ENCODE measurements at regions not wholly inside any gene's neighbourhood (a gene's known extent, or its start where the extent isn't known, plus 50 kb on each side); places are given as distances from the start of the nearest gene placed in this dataset.
"Not testable (repeated sequence)": the region's sequence is repeated elsewhere in the genome, so short reads cannot be mapped to it uniquely, and the experiment has no call there.

DNA sequence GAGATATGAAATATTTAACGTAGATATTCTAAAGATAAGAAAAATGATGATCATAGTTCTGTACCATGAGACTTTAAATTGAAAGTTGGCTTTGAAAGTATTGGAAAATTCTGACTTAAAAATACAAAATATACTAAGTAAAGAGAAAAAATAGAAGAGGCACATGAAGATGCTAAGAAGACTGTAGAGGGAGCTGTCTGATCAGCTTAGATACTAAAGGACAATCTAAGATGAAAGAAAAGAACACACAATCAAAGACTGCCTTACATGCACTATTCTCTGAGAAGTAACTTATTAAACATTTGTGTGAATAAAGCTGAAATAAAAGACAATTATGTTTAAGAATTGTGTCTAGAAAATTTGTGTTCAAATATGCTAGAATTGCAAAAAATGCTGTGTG, 55.1 kb downstream of the RBMXL2 start:
- TF ChIP-seq, protein P1, sequence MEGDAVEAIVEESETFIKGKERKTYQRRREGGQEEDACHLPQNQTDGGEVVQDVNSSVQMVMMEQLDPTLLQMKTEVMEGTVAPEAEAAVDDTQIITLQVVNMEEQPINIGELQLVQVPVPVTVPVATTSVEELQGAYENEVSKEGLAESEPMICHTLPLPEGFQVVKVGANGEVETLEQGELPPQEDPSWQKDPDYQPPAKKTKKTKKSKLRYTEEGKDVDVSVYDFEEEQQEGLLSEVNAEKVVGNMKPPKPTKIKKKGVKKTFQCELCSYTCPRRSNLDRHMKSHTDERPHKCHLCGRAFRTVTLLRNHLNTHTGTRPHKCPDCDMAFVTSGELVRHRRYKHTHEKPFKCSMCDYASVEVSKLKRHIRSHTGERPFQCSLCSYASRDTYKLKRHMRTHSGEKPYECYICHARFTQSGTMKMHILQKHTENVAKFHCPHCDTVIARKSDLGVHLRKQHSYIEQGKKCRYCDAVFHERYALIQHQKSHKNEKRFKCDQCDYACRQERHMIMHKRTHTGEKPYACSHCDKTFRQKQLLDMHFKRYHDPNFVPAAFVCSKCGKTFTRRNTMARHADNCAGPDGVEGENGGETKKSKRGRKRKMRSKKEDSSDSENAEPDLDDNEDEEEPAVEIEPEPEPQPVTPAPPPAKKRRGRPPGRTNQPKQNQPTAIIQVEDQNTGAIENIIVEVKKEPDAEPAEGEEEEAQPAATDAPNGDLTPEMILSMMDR (conservative IDR thresholded peaks at IDR 0.05): peak; percentile 75
- DNase-seq (ENCODE audit: extremely low spot score, unreplicated experiment): no peak
- Mint-ChIP-seq H3K36me3 (no peaks in the 10 kb centered on the region), H3K4me3 (no peak overlapping the region), H3K9me3 (no peaks in the 10 kb centered on the region), H3K4me1 (ENCODE audit: unreplicated experiment) (no peaks in the 10 kb centered on the region), H3K27ac (no peak overlapping the region), H3K27me3 (peaks cover 6% of the 10 kb centered on the region)

DNA sequence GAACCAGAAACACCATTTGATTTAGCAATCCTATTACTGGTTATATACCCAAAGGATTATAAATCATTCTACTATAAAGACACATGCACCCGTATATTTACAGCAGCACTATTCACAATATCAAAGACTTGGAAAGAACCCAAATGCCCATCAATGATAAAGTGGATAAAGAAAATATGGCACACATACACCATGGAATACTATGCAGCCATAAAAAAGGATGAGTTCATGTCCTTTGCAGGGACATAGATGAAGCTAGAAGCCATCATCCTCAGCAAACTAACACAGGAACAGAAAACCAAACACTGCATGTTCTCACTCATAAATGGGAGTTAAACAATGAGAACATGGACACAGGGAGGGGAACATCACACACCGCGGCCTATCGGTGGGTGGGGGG, 61.3 kb downstream of the RBMXL2 start:
- H3K27me3 Mint-ChIP-seq; H3K9me3 Mint-ChIP-seq; H3K4me1 Mint-ChIP-seq (ENCODE audit: unreplicated experiment): not testable (repeated sequence)

DNA sequence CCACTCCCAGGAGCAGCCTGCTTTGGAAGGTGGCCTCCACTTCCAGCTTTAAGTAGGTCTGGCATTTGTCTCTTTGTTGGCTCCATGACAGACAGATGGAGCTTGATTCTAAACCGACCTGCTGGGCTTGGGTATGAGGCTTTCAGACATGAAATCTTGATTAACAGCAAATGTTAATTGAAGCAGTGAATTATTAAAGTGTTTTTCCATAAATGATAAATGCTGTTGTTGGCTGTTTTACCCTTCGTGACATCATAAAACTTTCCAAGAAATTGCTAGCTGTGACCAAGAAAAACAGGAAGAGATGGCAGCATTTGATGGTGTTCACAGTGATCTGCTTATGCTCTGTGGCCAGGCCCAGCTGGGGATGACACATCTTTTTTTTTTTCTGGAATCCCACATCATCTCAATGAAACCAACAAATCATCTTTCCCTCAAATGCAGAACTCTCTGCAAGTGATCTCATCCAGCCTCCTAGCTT, 66.1 kb downstream of the RBMXL2 start:
- Mint-ChIP-seq H3K36me3 (no peaks in the 10 kb centered on the region), H3K4me3 (no peak overlapping the region), H3K4me1 (ENCODE audit: unreplicated experiment) (no peaks in the 10 kb centered on the region), H3K27ac (no peak overlapping the region), H3K9me3 (no peaks in the 10 kb centered on the region), H3K27me3 (no peaks in the 10 kb centered on the region)
- TF ChIP-seq, protein P1 (conservative IDR thresholded peaks at IDR 0.05): no peak
- no peak for DNase-seq (ENCODE audit: extremely low spot score, unreplicated experiment)

More for the DNA sequence above, 61.3 kb downstream of the RBMXL2 start:
- not testable (repeated sequence) for H3K4me3 Mint-ChIP-seq; DNase-seq (ENCODE audit: extremely low spot score, unreplicated experiment); H3K36me3 Mint-ChIP-seq; H3K27ac Mint-ChIP-seq

DNA sequence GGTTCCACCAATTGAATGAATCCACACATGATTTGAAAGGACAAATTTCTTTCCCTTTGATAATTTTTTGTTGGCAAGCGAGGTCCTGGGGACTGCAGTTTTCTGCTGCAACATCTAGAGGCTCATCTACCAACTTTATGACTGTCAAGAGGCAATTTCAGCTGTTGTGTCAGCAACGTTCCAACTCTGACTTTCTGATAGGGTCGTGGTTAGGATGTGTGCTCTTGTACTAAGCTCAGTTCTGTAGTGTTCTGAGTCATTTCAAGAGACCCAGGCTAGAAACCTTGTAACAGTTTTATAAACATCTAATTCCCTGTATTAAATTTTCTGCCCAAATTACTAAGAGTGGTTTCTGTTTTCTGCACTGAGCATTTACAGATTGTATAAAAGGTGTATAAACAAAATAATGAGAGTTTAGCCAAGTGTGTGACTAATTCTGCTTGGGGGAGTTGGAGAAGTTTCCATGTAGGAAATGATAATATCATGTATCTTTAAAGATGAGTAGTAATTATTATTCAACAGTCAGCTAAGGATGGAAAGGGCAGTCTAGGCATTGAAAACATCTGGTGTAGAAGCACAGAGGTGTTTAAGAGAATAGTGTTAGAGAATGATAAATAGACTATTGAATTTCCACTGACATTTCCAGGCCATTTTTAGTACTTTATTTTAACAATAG, 72.2 kb downstream of the RBMXL2 start:
- Mint-ChIP-seq H3K9me3 (no peaks in the 10 kb centered on the region), H3K27me3 (no peaks in the 10 kb centered on the region), H3K4me3 (no peak overlapping the region), H3K27ac (no peak overlapping the region), H3K36me3 (no peaks in the 10 kb centered on the region), H3K4me1 (ENCODE audit: unreplicated experiment) (no peaks in the 10 kb centered on the region)
- no peak for DNase-seq (ENCODE audit: extremely low spot score, unreplicated experiment)
- TF ChIP-seq, protein P1 (conservative IDR thresholded peaks at IDR 0.05): no peak

DNA sequence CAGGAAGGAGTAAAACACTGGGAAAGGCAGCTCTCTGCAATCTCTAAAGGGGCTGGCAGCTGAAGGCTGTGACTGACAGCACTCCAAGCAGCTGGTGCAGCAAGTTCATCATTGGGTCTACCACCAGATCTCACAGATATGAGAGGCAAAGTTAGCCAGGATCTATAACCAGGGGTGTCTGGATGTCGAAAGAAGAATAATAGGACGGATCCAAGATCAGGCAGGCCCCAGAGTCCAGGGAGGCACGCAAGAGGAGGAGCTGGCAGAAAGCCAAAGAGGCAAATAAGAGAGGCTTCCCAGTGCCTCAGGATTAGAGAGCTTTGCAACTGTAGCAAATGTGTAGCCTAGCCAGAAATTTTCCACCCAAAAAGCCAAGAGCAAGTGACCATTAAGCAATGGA, 77.1 kb downstream of the RBMXL2 start:
- DNase-seq (ENCODE audit: extremely low spot score, unreplicated experiment): no peak
- no peaks in the 10 kb centered on the region for H3K27me3 Mint-ChIP-seq
- no peaks in the 10 kb centered on the region for H3K9me3 Mint-ChIP-seq
- H3K36me3 Mint-ChIP-seq: no peaks in the 10 kb centered on the region
- peaks cover 4% of the 10 kb centered on the region for H3K4me1 Mint-ChIP-seq (ENCODE audit: unreplicated experiment)
- TF ChIP-seq, protein P1 (conservative IDR thresholded peaks at IDR 0.05): no peak
- H3K4me3 Mint-ChIP-seq: no peak overlapping the region
- no peak overlapping the region for H3K27ac Mint-ChIP-seq

DNA sequence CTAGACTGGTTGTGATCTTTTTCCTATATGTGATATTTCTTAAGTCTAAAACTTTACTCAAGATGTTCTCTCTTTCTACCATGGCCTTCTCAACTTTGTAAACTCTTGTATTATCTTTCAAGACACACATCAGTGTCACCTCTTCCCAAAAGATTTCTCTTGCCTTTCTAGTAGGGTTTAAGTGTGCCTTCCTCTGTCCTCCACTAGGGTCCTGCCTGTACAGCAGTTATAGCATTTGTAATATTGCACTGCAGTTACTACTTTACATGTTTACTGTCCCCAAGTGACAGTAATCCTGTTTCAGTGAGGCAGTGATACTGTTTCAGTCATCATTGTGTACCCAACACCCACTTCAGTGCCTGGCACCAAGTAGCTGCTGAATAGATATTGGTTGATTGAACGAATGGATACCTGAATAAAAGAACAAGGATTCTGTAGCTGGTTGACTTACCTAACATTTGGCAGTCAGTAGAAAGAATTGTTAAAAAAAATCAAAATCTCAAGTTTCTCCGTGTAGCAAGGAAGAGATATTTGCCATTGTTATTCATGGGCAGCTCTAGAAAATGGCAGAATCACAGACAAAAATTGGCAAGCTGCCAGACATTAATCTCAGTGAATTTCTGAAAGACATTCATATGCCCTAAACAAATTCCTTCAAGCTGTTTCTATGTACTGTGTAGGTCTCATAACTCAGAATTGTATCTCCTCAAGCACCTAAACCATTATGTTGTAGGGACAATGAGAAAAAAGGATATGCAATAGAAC, 79.4 kb downstream of the RBMXL2 start:
- Mint-ChIP-seq H3K4me3 (no peak overlapping the region), H3K27ac (no peak overlapping the region)
- TF ChIP-seq, protein P1 (conservative IDR thresholded peaks at IDR 0.05): peak; percentile 54

More for the DNA sequence above, 79.4 kb downstream of the RBMXL2 start:
- H3K27me3 Mint-ChIP-seq: no peaks in the 10 kb centered on the region
- H3K4me1 Mint-ChIP-seq (ENCODE audit: unreplicated experiment): peaks cover 4% of the 10 kb centered on the region
- H3K36me3 Mint-ChIP-seq: no peaks in the 10 kb centered on the region
- no peaks in the 10 kb centered on the region for H3K9me3 Mint-ChIP-seq
- no peak for DNase-seq (ENCODE audit: extremely low spot score, unreplicated experiment)

Measured in type B pancreatic cell (in vitro differentiated cells).